ENCODE measurements at regions not wholly inside any gene's neighbourhood (a gene's known extent, or its start where the extent isn't known, plus 50 kb on each side); places are given as distances from the start of the nearest gene placed in this dataset.
"Not testable (repeated sequence)": the region's sequence is repeated elsewhere in the genome, so short reads cannot be mapped to it uniquely, and the experiment has no call there.

- not testable (repeated sequence) for DNase-seq
These were observed 210.3 kb upstream of the FRG2C start for GRCh38 chr3:75453839-75454238.

GRCh38 chr3:75474530-75474929 lies 189.6 kb upstream of the FRG2C start:
- not testable (repeated sequence) for DNase-seq

GRCh38 chr3:75496600-75496999 lies 167.5 kb upstream of the FRG2C start:
- not testable (repeated sequence) for DNase-seq

- not testable (repeated sequence) for DNase-seq
These were observed 163.8 kb upstream of the FRG2C start for GRCh38 chr3:75500357-75500756.

GRCh38 chr3:75502171-75502570 lies 162.0 kb upstream of the FRG2C start:
- not testable (repeated sequence) for DNase-seq

- not testable (repeated sequence) for DNase-seq
These were observed 161.1 kb upstream of the FRG2C start for GRCh38 chr3:75502769-75503756.

GRCh38 chr3:75506603-75507002 lies 157.5 kb upstream of the FRG2C start:
- DNase-seq: no peak

GRCh38 chr3:75507956-75508355 lies 156.2 kb upstream of the FRG2C start:
- DNase-seq: not testable (repeated sequence)

- not testable (repeated sequence) for DNase-seq
These were observed 136.5 kb upstream of the FRG2C start for GRCh38 chr3:75527657-75528056.

- not testable (repeated sequence) for DNase-seq
These were observed 112.0 kb upstream of the FRG2C start for GRCh38 chr3:75552095-75552494.

GRCh38 chr3:75564427-75564826 lies 99.7 kb upstream of the FRG2C start:
- DNase-seq: not testable (repeated sequence)

GRCh38 chr3:75572303-75572702 lies 91.8 kb upstream of the FRG2C start:
- not testable (repeated sequence) for DNase-seq

GRCh38 chr3:75579091-75579490 lies 85.0 kb upstream of the FRG2C start:
- DNase-seq: not testable (repeated sequence)

GRCh38 chr3:75579536-75579935 lies 84.6 kb upstream of the FRG2C start:
- DNase-seq: not testable (repeated sequence)

GRCh38 chr3:75579981-75580782 lies 83.9 kb upstream of the FRG2C start:
- peak; percentile 38 for DNase-seq

GRCh38 chr3:75582536-75582935 lies 81.6 kb upstream of the FRG2C start:
- not testable (repeated sequence) for DNase-seq

- DNase-seq: not testable (repeated sequence)
These were observed 81.0 kb upstream of the FRG2C start for GRCh38 chr3:75583116-75583515.

- DNase-seq: not testable (repeated sequence)
These were observed 76.4 kb upstream of the FRG2C start for GRCh38 chr3:75587695-75588094.

GRCh38 chr3:75590382-75590781 lies 73.7 kb upstream of the FRG2C start:
- not testable (repeated sequence) for DNase-seq

GRCh38 chr3:75604286-75604934 lies 59.7 kb upstream of the FRG2C start:
- DNase-seq: not testable (repeated sequence)

- not testable (repeated sequence) for DNase-seq
These were observed 56.1 kb upstream of the FRG2C start for GRCh38 chr3:75607996-75608395.

- not testable (repeated sequence) for DNase-seq
These were observed 54.5 kb upstream of the FRG2C start for GRCh38 chr3:75609598-75609997.

GRCh38 chr3:75610773-75611172 lies 53.4 kb upstream of the FRG2C start:
- DNase-seq: no peak

Data from left hindlimb (tissue), 1 donor.